WTC11 (cell line): ENCODE measurements at regions not wholly inside any gene's neighbourhood (a gene's known extent, or its start where the extent isn't known, plus 50 kb on each side); places are given as distances from the start of the nearest gene placed in this dataset.

Experiments
- ATAC-seq: fragments of 200-7000 bp; cut with Tn5 transposase; 2 replicates; pipeline ENCODE4 v1.10.0; 2021; ENCODE audit warnings: mild to moderate bottlenecking, moderate library complexity
- CTCF ChIA-PET: fragments of 300-600 bp; sonication (Branson Sonifier 250); formaldehyde crosslinking; loops from one replicate; lab custom pipeline; 2021; ENCODE audit warnings: antibody characterized with exemption; lab: Charles Lee
- POLR2A ChIA-PET: fragments of 350-600 bp; sonication (Branson Sonifier 250); formaldehyde crosslinking; loops from one replicate; lab custom pipeline; 2021; ENCODE audit warnings: antibody characterized with exemption; lab: Charles Lee
- DNase-seq: peaks from one replicate; pipeline ENCODE4 v3.0.0; 2021; ENCODE audit warnings: low spot score
- H3K27ac Mint-ChIP-seq: 2 replicates; pipeline ENCODE4 v1.8.0; 2021; ENCODE audit warnings: mixed read lengths
- H3K27me3 Mint-ChIP-seq: 2 replicates; pipeline ENCODE4 v1.8.0; 2021; ENCODE audit warnings: low read depth, mild to moderate bottlenecking, moderate library complexity, mixed read lengths
- H3K36me3 Mint-ChIP-seq: 2 replicates; pipeline ENCODE4 v1.8.0; 2021; ENCODE audit warnings: mixed read lengths
- H3K4me1 Mint-ChIP-seq: 2 replicates; pipeline ENCODE4 v1.8.0; 2022; ENCODE audit warnings: mixed read lengths
- H3K4me3 Mint-ChIP-seq: 2 replicates; pipeline ENCODE4 v1.8.0; 2021; ENCODE audit warnings: mild to moderate bottlenecking, moderate library complexity, mixed read lengths
- H3K9me3 Mint-ChIP-seq: 2 replicates; pipeline ENCODE4 v1.8.0; 2021; ENCODE audit warnings: mixed read lengths
- AR ChIP-seq: fragments of 250-450 bp; sonication (Bioruptor Pico); IDR thresholded peaks from 2 replicates; pipeline ENCODE4 v1.9.0; 2021; ENCODE audit warnings: mild to moderate bottlenecking
- ATF1 ChIP-seq: sonication (generic); formaldehyde crosslinking; IDR thresholded peaks from 2 replicates; pipeline ENCODE4 v1.8.1; 2023; ENCODE audit warnings: mild to moderate bottlenecking, moderate library complexity, missing genetic modification reagents
- ERG ChIP-seq: fragments of 250-450 bp; sonication (Bioruptor Pico); IDR thresholded peaks from 2 replicates; pipeline ENCODE4 v1.8.0; 2021; ENCODE audit warnings: mild to moderate bottlenecking
- HMGA2 ChIP-seq: fragments of 250-450 bp; sonication (Bioruptor Pico); IDR thresholded peaks from 2 replicates; pipeline ENCODE4 v1.4.0; 2021; ENCODE audit warnings: mild to moderate bottlenecking, moderate library complexity
- IRF2 ChIP-seq: sonication (generic); formaldehyde crosslinking; IDR thresholded peaks from 2 replicates; pipeline ENCODE4 v1.8.0; 2022; ENCODE audit warnings: low read depth, missing genetic modification reagents, borderline replicate concordance
- MLX ChIP-seq: sonication (generic); formaldehyde crosslinking; IDR thresholded peaks from 2 replicates; pipeline ENCODE4 v1.8.1; 2023; ENCODE audit warnings: mild to moderate bottlenecking, missing genetic modification reagents, moderate library complexity
- MXD4 ChIP-seq: fragments of 250-450 bp; sonication (Bioruptor Pico); IDR thresholded peaks from 2 replicates; pipeline ENCODE4 v1.8.0; 2021; ENCODE audit warnings: mild to moderate bottlenecking, moderate library complexity, borderline replicate concordance
- SOX15 ChIP-seq: fragments of 250-450 bp; sonication (Bioruptor Pico); IDR thresholded peaks from 2 replicates; pipeline ENCODE4 v1.9.0; 2021; ENCODE audit warnings: mild to moderate bottlenecking
- SP1 ChIP-seq: sonication (generic); formaldehyde crosslinking; conservative IDR thresholded peaks from 2 replicates; pipeline ENCODE4 v1.8.1; 2022; ENCODE audit warnings: missing genetic modification reagents
- TCF7 ChIP-seq: sonication (generic); formaldehyde crosslinking; IDR thresholded peaks from 2 replicates; pipeline ENCODE4 v1.8.0; 2022; ENCODE audit warnings: mild to moderate bottlenecking, low read depth, missing genetic modification reagents, moderate library complexity
- TEAD4 ChIP-seq: sonication (generic); formaldehyde crosslinking; IDR thresholded peaks from 2 replicates; pipeline ENCODE4 v1.8.0; 2022; ENCODE audit warnings: mild to moderate bottlenecking, missing genetic modification reagents
- ZMAT4 ChIP-seq: fragments of 250-450 bp; sonication (Bioruptor Pico); IDR thresholded peaks from 2 replicates; pipeline ENCODE4 v1.9.0; 2021; ENCODE audit warnings: mild to moderate bottlenecking
- ZNF138 ChIP-seq: sonication (generic); formaldehyde crosslinking; conservative IDR thresholded peaks from 2 replicates; pipeline ENCODE4 v1.8.1; 2022; ENCODE audit warnings: mild to moderate bottlenecking, moderate library complexity, missing genetic modification reagents
- ZNF219 ChIP-seq: sonication (generic); formaldehyde crosslinking; IDR thresholded peaks from 2 replicates; pipeline ENCODE4 v1.8.0; 2023; ENCODE audit warnings: missing genetic modification reagents, mild to moderate bottlenecking, borderline replicate concordance
- ZNF423 ChIP-seq: fragments of 250-450 bp; sonication (Bioruptor Pico); IDR thresholded peaks from 2 replicates; pipeline ENCODE4 v2.1.2; 2022; ENCODE audit warnings: mild to moderate bottlenecking, moderate library complexity
- ZSCAN18 ChIP-seq: fragments of 250-450 bp; sonication (Bioruptor Pico); IDR thresholded peaks from 2 replicates; pipeline ENCODE4 v2.1.2; 2022; ENCODE audit warnings: mild to moderate bottlenecking, moderate library complexity

- TF ChIP-seq TCF7 (CRISPR knock-in tag) = no peak
These were observed 261.9 kb downstream of the SYK start (continued) for GRCh38 chr9:91063471-91063870.

- Mint-ChIP-seq H3K27me3 (no peaks in the 10 kb centered on the region), H3K4me1 (peaks cover 24% of the 10 kb centered on the region), H3K27ac (no peak overlapping the region), H3K9me3 (peaks cover 25% of the 10 kb centered on the region)
- no peak for DNase-seq
- ChIA-PET CTCF (interaction anchor here (1.9 kb wide), 1 partner anchor 150 kb away, joined by 6 read pairs; no protein-coding TSS in a partner anchor), POLR2A (interaction anchor here (0.6 kb wide), 1 partner anchor 320 kb away, joined by 7 read pairs; no protein-coding TSS in a partner anchor)
- no peak for ATAC-seq
- TF ChIP-seq ZMAT4 (CRISPR knock-in tag) (no peak), SOX15 (CRISPR knock-in tag) (no peak), ATF1 (CRISPR knock-in tag) (no peak), TEAD4 (CRISPR knock-in tag) (no peak)
- TF ChIP-seq, all 79 proteins: peak for 0
- H3K36me3 Mint-ChIP-seq = peaks cover 12% of the 10 kb centered on the region
- H3K4me3 Mint-ChIP-seq = no peak overlapping the region
These were observed 263.8 kb downstream of the SYK start for GRCh38 chr9:91065231-91066041.

GRCh38 chr9:91066042-91066415, 264.4 kb downstream of the SYK start:
- H3K9me3 Mint-ChIP-seq = peaks cover 25% of the 10 kb centered on the region
- DNase-seq (no peak), ATAC-seq (no peak)
- H3K27ac Mint-ChIP-seq = no peak overlapping the region
- POLR2A ChIA-PET = no interaction called here
- H3K27me3 Mint-ChIP-seq = no peaks in the 10 kb centered on the region
- peaks cover 18% of the 10 kb centered on the region for H3K4me1 Mint-ChIP-seq
- H3K4me3 Mint-ChIP-seq = no peak overlapping the region
- no peak for TF ChIP-seq ZSCAN18 (CRISPR knock-in tag)
- TF ChIP-seq AR (CRISPR knock-in tag) = no peak
- no peak for TF ChIP-seq HMGA2
- no peak for TF ChIP-seq ERG (CRISPR knock-in tag)
- no peak for TF ChIP-seq MXD4
- TF ChIP-seq IRF2 (CRISPR knock-in tag) = no peak
- no peak for TF ChIP-seq ZNF219 (CRISPR knock-in tag)
- no peak for TF ChIP-seq ZNF423 (CRISPR knock-in tag)
- TF ChIP-seq SP1 (CRISPR knock-in tag) = no peak
- no peak for TF ChIP-seq ZNF138
- TF ChIP-seq MLX (CRISPR knock-in tag) = no peak
- TF ChIP-seq, all 79 proteins: peak for 0
- CTCF ChIA-PET = interaction anchor here (1.9 kb wide), 1 partner anchor 151 kb away, joined by 6 read pairs; no protein-coding TSS in a partner anchor
- peaks cover 12% of the 10 kb centered on the region for H3K36me3 Mint-ChIP-seq
